ENCODE measurements at regions not wholly inside any gene's neighbourhood (a gene's known extent, or its start where the extent isn't known, plus 50 kb on each side); places are given as distances from the start of the nearest gene placed in this dataset.
A peak's percentile ranks its signal among the peaks of the same experiment; 100 is the strongest.

GRCh38 chr3:147945968-147946519 lies 536.9 kb downstream of the ZIC1 start:
- peak; percentile 62 to 73 for ATAC-seq
- in situ Hi-C loops (cut with MboI; ENCODE audit: low sequenced_read_pairs in 4 of 4) (no loop called here), intact Hi-C loops (cut with DNase I; ENCODE audit: low total_unique reads) (loop anchor here (10.0 kb wide), 1 partner anchor 521 kb away; no protein-coding TSS in a partner anchor)
- H3K4me1 ChIP-seq, result no peaks in the 10 kb centered on the region
- H3K36me3 ChIP-seq, result no peaks in the 10 kb centered on the region
- TF ChIP-seq POLR2A (IDR thresholded peaks at IDR 0.05) (no peak), CTCF (IDR thresholded peaks at IDR 0.05 in 4 of 5, conservative IDR thresholded peaks at IDR 0.05 in 1 of 5) (peak in 2 of 5 experiments; percentile 45 to 46)
- H3K27me3 ChIP-seq, result no peaks in the 10 kb centered on the region
- DNase-seq, result peak in 1 of 2 donors; percentile 3
- H3K4me3 ChIP-seq, result peak overlapping the region; percentile 28 to 63 (median 44)
- peak overlapping the region; percentile 21 to 55 (median 31) for H3K27ac ChIP-seq
- no peaks in the 10 kb centered on the region for H3K9me3 ChIP-seq

GRCh38 chr3:147956615-147957014 lies 547.5 kb downstream of the ZIC1 start:
- no peak for DNase-seq
- TF ChIP-seq CTCF (IDR thresholded peaks at IDR 0.05 in 4 of 5, conservative IDR thresholded peaks at IDR 0.05 in 1 of 5) (no peak), POLR2A (IDR thresholded peaks at IDR 0.05) (no peak)
- Histone ChIP-seq H3K4me1 (no peaks in the 10 kb centered on the region), H3K4me3 (no peak overlapping the region), H3K27ac (no peak overlapping the region), H3K36me3 (no peaks in the 10 kb centered on the region), H3K9me3 (no peaks in the 10 kb centered on the region), H3K27me3 (no peaks in the 10 kb centered on the region)
- intact Hi-C loops (cut with DNase I; ENCODE audit: low total_unique reads) (no loop called here), in situ Hi-C loops (cut with MboI; ENCODE audit: low sequenced_read_pairs in 4 of 4) (no loop called here)
- ATAC-seq, result no peak

- TF ChIP-seq CTCF (IDR thresholded peaks at IDR 0.05 in 4 of 5, conservative IDR thresholded peaks at IDR 0.05 in 1 of 5), result no peak
- no peak for TF ChIP-seq POLR2A (IDR thresholded peaks at IDR 0.05)
- Histone ChIP-seq H3K36me3 (no peaks in the 10 kb centered on the region), H3K27ac (no peak overlapping the region), H3K9me3 (no peaks in the 10 kb centered on the region), H3K27me3 (no peaks in the 10 kb centered on the region), H3K4me3 (no peak overlapping the region), H3K4me1 (no peaks in the 10 kb centered on the region)
- ATAC-seq, result no peak
- no peak for DNase-seq
- in situ Hi-C loops (cut with MboI; ENCODE audit: low sequenced_read_pairs in 4 of 4), result no loop called here
- intact Hi-C loops (cut with DNase I; ENCODE audit: low total_unique reads), result no loop called here
These were observed 549.6 kb downstream of the ZIC1 start for GRCh38 chr3:147958754-147959153.

- in situ Hi-C loops (cut with MboI; ENCODE audit: low sequenced_read_pairs in 4 of 4), result no loop called here
These were observed 551.6 kb downstream of the ZIC1 start for GRCh38 chr3:147960786-147961185.

More at GRCh38 chr3:147960786-147961185, 551.6 kb downstream of the ZIC1 start:
- intact Hi-C loops (cut with DNase I; ENCODE audit: low total_unique reads), result no loop called here
- Histone ChIP-seq H3K27me3 (no peaks in the 10 kb centered on the region), H3K27ac (no peak overlapping the region), H3K4me1 (no peaks in the 10 kb centered on the region), H3K9me3 (no peaks in the 10 kb centered on the region), H3K4me3 (no peak overlapping the region), H3K36me3 (no peaks in the 10 kb centered on the region)
- ATAC-seq (no peak), DNase-seq (no peak)
- TF ChIP-seq POLR2A (IDR thresholded peaks at IDR 0.05), result no peak
- TF ChIP-seq CTCF (IDR thresholded peaks at IDR 0.05 in 4 of 5, conservative IDR thresholded peaks at IDR 0.05 in 1 of 5), result no peak
